ENCODE measurements at regions not wholly inside any gene's neighbourhood (a gene's known extent, or its start where the extent isn't known, plus 50 kb on each side); places are given as distances from the start of the nearest gene placed in this dataset.

- Histone ChIP-seq H3K9ac (no peak overlapping the region), H3K9me3 (ENCODE audit: control insufficient read depth, low read length) (no peaks in the 10 kb centered on the region), H2AFZ (no peak overlapping the region), H3K4me3 (ENCODE audit: low read depth, low read length) (no peak overlapping the region), H3K79me2 (no peaks in the 10 kb centered on the region), H3K27ac (no peak overlapping the region), H3K4me2 (ENCODE audit: low read length) (no peak overlapping the region), H3K36me3 (ENCODE audit: control insufficient read depth, insufficient read depth, low read length) (no peaks in the 10 kb centered on the region), H3K4me1 (no peaks in the 10 kb centered on the region), H3K27me3 (ENCODE audit: control insufficient read depth, insufficient read depth, low read length) (no peaks in the 10 kb centered on the region)
- TF ChIP-seq, protein P1, sequence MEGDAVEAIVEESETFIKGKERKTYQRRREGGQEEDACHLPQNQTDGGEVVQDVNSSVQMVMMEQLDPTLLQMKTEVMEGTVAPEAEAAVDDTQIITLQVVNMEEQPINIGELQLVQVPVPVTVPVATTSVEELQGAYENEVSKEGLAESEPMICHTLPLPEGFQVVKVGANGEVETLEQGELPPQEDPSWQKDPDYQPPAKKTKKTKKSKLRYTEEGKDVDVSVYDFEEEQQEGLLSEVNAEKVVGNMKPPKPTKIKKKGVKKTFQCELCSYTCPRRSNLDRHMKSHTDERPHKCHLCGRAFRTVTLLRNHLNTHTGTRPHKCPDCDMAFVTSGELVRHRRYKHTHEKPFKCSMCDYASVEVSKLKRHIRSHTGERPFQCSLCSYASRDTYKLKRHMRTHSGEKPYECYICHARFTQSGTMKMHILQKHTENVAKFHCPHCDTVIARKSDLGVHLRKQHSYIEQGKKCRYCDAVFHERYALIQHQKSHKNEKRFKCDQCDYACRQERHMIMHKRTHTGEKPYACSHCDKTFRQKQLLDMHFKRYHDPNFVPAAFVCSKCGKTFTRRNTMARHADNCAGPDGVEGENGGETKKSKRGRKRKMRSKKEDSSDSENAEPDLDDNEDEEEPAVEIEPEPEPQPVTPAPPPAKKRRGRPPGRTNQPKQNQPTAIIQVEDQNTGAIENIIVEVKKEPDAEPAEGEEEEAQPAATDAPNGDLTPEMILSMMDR (IDR thresholded peaks at IDR 0.05): no peak
These were observed 62.1 kb upstream of the TMEM17 start for GRCh38 chr2:62568074-62568473.

DNA sequence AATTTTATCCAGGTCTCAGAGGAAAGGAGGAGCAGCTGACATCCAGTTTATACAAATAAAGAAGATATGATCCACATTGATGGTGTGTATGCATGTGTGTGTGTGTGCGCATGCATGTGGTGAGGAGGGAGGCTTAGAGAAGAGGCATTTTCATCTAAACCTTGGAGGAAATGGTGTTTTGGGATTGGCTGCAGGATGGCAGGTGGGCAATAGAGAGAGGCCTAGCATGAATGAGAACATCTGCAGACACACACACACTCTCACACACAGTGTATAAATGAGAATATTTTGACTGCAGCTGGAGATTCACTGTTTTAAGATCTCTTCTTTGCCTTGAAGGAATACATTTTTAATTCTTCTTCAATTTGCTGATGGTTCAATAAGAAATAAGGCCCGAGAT, 61.7 kb upstream of the TMEM17 start:
- Histone ChIP-seq H3K27ac (no peak overlapping the region), H3K36me3 (ENCODE audit: control insufficient read depth, insufficient read depth, low read length) (no peaks in the 10 kb centered on the region), H2AFZ (no peak overlapping the region), H3K4me3 (ENCODE audit: low read depth, low read length) (no peak overlapping the region), H3K27me3 (ENCODE audit: control insufficient read depth, insufficient read depth, low read length) (no peaks in the 10 kb centered on the region), H3K79me2 (no peaks in the 10 kb centered on the region), H3K4me1 (no peaks in the 10 kb centered on the region), H3K4me2 (ENCODE audit: low read length) (no peak overlapping the region), H3K9me3 (ENCODE audit: control insufficient read depth, low read length) (no peaks in the 10 kb centered on the region), H3K9ac (no peak overlapping the region)
- TF ChIP-seq, protein P1 (IDR thresholded peaks at IDR 0.05): no peak

DNA sequence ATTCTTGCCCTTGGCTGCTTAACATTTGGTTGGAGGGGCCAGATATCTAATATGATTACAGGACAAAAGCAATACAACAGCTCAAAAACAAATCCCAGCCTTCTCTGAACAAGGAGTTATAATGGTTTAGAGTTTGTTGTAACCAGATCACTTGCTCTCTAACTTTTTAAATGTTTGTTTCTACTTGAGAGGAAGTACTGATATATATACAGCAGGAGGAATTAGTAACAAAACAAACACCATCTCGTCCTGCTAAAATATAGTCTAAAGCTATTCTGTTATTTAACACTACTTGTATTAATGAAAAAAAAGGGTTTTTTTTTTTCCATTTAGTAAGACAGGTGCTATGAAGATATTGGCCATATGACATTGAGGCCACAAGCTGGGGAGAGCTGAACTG, 60.9 kb upstream of the TMEM17 start:
- Histone ChIP-seq H3K27ac (no peak overlapping the region), H3K4me1 (no peaks in the 10 kb centered on the region), H2AFZ (no peak overlapping the region), H3K4me2 (ENCODE audit: low read length) (no peak overlapping the region), H3K36me3 (ENCODE audit: control insufficient read depth, insufficient read depth, low read length) (no peaks in the 10 kb centered on the region), H3K27me3 (ENCODE audit: control insufficient read depth, insufficient read depth, low read length) (no peaks in the 10 kb centered on the region), H3K79me2 (no peaks in the 10 kb centered on the region), H3K9me3 (ENCODE audit: control insufficient read depth, low read length) (no peaks in the 10 kb centered on the region), H3K9ac (no peak overlapping the region), H3K4me3 (ENCODE audit: low read depth, low read length) (no peak overlapping the region)
- TF ChIP-seq, protein P1 (IDR thresholded peaks at IDR 0.05): no peak

- TF ChIP-seq, protein P1 (IDR thresholded peaks at IDR 0.05): no peak
These were observed 59.4 kb upstream of the TMEM17 start for GRCh38 chr2:62565309-62565908.

More at GRCh38 chr2:62565309-62565908, 59.4 kb upstream of the TMEM17 start:
- Histone ChIP-seq H3K9me3 (ENCODE audit: control insufficient read depth, low read length) (no peaks in the 10 kb centered on the region), H3K36me3 (ENCODE audit: control insufficient read depth, insufficient read depth, low read length) (no peaks in the 10 kb centered on the region), H3K4me2 (ENCODE audit: low read length) (no peak overlapping the region), H3K27ac (no peak overlapping the region), H3K4me1 (no peaks in the 10 kb centered on the region), H2AFZ (no peak overlapping the region), H3K4me3 (ENCODE audit: low read depth, low read length) (no peak overlapping the region), H3K9ac (no peak overlapping the region), H3K27me3 (ENCODE audit: control insufficient read depth, insufficient read depth, low read length) (no peaks in the 10 kb centered on the region), H3K79me2 (no peaks in the 10 kb centered on the region)
